GM18520 (cell line): ENCODE measurements at regions not wholly inside any gene's neighbourhood (a gene's known extent, or its start where the extent isn't known, plus 50 kb on each side); places are given as distances from the start of the nearest gene placed in this dataset.

Experiments used
- ATAC-seq: cut with Tn5 transposase; IDR thresholded peaks from one replicate; pipeline ENCODE4 v1.9.1; 2021; ENCODE audit not compliant: unreplicated experiment

- no peak for ATAC-seq
These were observed 657.2 kb downstream of the RNF144A start for GRCh38 chr2:7574385-7574784.

- no peak for ATAC-seq
These were observed 660.6 kb downstream of the RNF144A start for GRCh38 chr2:7577769-7578168.

GRCh38 chr2:7584017-7584416 is 666.8 kb downstream of the RNF144A start:
- ATAC-seq, result no peak

GRCh38 chr2:7586898-7587297 is 669.7 kb downstream of the RNF144A start:
- ATAC-seq, result no peak

DNA sequence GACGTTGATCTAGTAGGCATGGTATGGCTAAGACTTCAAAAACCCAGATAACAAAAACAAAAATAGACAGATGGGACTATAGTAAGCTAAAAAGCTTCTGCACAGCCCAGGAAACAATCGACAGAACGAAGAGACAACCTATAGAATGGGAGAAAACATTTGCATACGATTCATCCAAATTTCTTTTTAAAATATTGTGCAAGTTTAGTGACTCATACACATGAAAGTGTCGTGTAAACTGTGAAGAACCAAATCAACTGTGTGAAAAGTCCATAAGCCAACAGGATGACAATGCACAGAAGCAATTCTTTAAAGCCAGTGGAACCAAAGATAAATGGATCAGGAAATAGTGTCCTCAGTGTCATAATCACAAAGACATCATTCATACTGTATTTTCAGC is 671.1 kb downstream of the RNF144A start:
- no peak for ATAC-seq

DNA sequence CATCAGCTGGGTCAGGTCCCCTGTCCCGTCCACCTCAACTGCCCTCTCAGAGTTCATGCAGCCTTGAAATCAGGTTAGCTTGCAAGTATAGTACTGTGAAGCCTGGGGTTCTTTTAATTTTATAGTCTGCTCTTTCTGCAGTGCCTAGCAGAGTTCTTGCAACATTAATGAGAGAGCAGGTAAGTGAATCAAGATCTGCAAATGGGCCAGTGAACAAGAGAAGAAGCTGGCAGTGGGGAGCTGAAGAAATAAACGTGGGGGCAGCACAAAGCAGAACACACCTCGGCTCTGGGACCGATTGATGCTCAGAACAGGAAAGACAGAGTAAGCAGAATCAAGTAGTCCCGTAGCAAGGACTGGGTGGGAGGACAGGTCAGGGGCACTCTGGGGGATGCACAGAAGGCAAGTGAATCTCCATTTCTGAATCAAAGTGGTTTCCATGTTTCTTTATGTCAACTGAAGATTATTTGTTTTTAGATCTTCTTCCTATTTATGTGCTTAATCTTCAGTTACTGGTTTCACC is 675.5 kb downstream of the RNF144A start:
- no peak for ATAC-seq

- no peak for ATAC-seq
These were observed 676.1 kb downstream of the RNF144A start for GRCh38 chr2:7593360-7593759.

DNA sequence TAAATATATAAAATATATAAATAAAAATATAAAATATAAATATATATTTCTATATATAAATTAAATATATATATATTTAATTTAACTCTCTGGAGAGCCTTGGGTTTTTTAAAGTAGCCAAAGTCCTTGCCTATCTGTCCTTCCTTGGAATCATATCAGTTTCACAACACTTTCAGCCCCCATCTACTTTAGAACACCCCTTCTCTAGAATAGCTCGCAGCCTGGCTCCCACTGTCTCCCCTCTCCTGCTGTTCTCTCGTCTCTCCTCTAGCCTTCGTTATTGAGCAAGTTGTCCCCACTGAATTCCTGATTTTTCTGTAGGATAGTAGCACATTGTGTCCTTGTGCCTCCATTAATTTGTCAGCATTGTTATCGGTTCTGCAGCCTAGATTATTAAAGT is 677.0 kb downstream of the RNF144A start:
- no peak for ATAC-seq

- ATAC-seq, result no peak
These were observed 678.0 kb downstream of the RNF144A start for GRCh38 chr2:7595206-7595605.

DNA sequence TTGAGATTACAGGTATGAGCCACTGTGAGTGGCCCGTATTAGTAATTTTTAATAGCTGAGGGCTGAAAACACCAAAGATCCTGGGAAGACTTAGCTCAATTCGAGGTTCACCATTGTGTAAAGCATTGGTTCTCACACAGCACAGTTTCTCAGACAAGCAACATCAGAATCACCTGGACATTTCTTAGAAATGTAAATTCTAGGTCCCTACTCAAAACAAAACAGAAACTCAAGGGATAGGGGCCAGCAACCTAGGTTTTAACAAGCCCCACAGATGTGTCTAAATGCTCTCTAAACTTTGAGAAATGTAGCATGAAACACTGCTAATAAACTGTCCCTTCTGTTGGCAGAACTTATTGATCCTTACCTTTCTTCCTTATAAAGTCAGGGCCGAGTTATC is 681.2 kb downstream of the RNF144A start:
- ATAC-seq, result no peak

GRCh38 chr2:7599462-7600258 is 682.4 kb downstream of the RNF144A start:
- no peak for ATAC-seq

GRCh38 chr2:7601990-7602389 is 684.8 kb downstream of the RNF144A start:
- no peak for ATAC-seq

DNA sequence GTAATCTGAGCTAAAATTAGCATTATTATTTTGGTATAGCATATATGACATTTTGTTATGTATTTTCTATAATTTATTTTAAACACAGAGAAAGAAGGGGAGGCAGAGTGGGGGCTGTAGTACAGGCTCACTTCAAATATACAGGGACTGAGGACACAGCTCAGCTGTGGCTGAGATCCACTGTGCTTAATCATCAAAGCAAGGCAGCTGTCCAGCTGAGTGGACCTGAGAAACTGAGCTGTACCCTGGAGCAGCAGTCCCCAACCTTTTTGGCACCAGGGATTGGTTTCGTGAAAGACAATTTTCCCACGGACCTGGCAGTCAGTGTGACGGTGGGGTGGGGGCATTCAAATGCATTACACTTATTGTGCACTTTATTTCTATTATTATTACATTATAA is 687.2 kb downstream of the RNF144A start:
- no peak for ATAC-seq

DNA sequence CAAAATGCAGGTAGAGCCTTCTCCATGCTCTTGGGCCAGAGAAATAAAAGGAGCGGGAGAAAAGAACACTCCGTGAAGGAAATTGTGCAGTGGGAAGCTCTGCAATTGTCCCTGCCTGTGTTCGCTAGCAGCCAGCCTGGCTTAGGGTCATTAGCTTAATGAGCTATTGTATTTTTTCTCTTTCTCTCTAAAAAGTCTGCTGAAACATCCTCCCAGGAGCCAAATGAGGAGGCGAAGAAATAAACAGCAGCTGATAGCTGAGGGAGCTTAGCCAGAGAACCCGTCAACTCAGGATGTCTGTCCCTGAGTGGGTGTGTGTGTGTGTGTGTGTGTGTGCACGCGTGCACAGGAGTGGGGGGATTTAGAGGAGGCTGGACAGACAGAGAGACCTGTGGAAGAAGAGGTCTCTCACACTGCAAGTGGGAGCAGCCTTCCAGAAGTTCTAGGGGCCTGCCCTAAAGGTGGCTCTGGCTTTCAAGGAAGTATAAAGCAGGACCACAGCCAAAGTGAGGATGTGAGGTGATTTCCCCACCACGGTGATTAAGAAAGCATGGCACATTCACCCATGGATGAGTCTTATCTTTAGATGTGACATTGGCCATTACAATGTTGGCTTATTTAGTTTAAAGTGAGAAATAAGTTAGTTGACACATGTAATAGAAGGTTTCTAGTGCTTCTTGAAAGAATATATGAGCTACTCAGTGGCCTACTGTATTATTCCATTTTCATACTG is 690.4 kb downstream of the RNF144A start:
- no peak for ATAC-seq

DNA sequence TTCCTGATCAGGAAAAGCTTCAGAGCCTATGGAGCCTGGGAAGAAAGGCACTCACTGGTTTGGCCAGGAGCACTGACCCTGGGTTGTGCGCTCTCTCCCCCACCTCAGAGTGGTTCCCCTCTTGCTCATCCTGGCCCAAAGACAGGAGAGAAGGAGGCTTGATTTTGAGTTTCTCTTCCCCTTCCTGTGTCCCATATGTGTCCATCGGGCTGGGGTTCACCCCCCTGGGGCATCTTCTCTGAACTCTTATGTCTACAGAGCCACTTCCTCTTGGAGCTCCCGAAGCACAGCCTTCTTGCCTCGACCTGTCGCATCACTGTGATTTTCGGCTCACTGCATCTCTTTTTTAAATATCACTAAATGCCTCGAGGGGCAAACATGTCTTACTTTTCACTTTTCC is 692.3 kb downstream of the RNF144A start:
- no peak for ATAC-seq

- ATAC-seq, result no peak
These were observed 692.8 kb downstream of the RNF144A start for GRCh38 chr2:7609974-7610373.

GRCh38 chr2:7611750-7612149 is 694.5 kb downstream of the RNF144A start:
- ATAC-seq, result no peak

GRCh38 chr2:7612969-7613368 is 695.8 kb downstream of the RNF144A start:
- ATAC-seq, result no peak

GRCh38 chr2:7613831-7614230 is 696.6 kb downstream of the RNF144A start:
- no peak for ATAC-seq

GRCh38 chr2:7618031-7618430 is 700.8 kb downstream of the RNF144A start:
- ATAC-seq, result no peak

GRCh38 chr2:7619203-7619970 is 702.2 kb downstream of the RNF144A start:
- no peak for ATAC-seq

DNA sequence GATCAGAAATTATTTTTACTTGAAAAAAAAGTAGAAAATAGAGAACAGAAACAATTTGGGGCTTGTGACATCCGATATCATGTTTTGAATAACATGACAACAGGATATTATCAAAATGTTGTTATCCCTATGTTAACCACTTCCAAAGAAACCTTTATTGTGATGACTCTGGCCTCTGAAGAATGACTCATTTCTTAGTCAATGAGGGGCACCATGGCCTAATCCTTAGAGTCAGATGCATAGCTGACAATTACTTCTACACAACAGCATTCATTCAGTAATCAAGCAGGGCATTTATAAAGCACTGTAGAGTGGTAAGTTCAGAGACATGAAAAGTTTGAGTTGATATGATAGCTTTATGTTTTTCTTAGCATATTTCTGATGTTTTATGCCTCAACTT is 703.0 kb downstream of the RNF144A start:
- no peak for ATAC-seq
